ENCODE measurements at regions not wholly inside any gene's neighbourhood (a gene's known extent, or its start where the extent isn't known, plus 50 kb on each side); places are given as distances from the start of the nearest gene placed in this dataset. TPM values are rescaled to one million over a fixed set of nuclear protein-coding genes. Genes with fewer than 3 reads are reported as not detected.

GRCh38 chr1:228685081-228685660 lies 50.1 kb upstream of the RHOU start:
- DNase-seq (ENCODE audit: low read depth), result peak; percentile 48
- H3K4me3 ChIP-seq (ENCODE audit: low read depth, low read length), result no peak overlapping the region
- TF ChIP-seq CTCF (IDR thresholded peaks at IDR 0.05; ENCODE audit: insufficient read depth, low read depth, low read length), result no peak

Small RNA genes lying in the stretch of these regions (small RNA-seq; reads per million reads assigned to genes)
- gene RF00432 (not detected), gene RNA5S10 (not detected), gene RNA5S11 (not detected), gene RNA5S12 (not detected), gene RNA5S13 (not detected), gene RNA5S14 (not detected), gene RNA5S15 (not detected), gene RNA5S16 (not detected), gene RNA5S17 (not detected), gene RNA5S2 (not detected), gene RNA5S3 (not detected), gene RNA5S4 (not detected), gene RNA5S5 (not detected), gene RNA5S6 (not detected), gene RNA5S7 (not detected), gene RNA5S8 (not detected), gene RNA5S9 (not detected), gene RNA5SP18 (not detected)
